ENCODE measurements at regions not wholly inside any gene's neighbourhood (a gene's known extent, or its start where the extent isn't known, plus 50 kb on each side); places are given as distances from the start of the nearest gene placed in this dataset.
"Not testable (repeated sequence)": the region's sequence is repeated elsewhere in the genome, so short reads cannot be mapped to it uniquely, and the experiment has no call there.

DNA sequence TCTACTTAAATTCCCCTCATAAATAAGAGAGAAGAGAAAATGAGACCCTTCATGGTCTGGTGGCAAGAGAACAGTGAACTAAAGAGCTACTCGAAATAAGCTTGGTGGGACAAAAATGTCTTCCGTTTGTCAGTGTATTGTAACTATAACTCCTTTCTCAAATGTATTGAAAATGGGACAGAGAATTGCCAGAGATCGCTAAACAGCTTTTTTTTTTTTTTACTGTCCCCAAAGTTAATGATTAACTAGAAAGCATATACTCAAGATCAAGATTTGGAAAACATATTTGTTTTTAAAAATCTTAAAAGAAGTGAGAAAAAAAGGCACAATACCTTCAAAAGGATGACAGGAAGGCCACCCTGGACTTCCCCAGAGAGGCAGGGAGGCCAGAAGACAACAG is 206.4 kb upstream of the CTNND2 start:
- DNase-seq (ENCODE audit: insufficient read length, low spot score) (no peak), FAIRE-seq (no peak)

DNA sequence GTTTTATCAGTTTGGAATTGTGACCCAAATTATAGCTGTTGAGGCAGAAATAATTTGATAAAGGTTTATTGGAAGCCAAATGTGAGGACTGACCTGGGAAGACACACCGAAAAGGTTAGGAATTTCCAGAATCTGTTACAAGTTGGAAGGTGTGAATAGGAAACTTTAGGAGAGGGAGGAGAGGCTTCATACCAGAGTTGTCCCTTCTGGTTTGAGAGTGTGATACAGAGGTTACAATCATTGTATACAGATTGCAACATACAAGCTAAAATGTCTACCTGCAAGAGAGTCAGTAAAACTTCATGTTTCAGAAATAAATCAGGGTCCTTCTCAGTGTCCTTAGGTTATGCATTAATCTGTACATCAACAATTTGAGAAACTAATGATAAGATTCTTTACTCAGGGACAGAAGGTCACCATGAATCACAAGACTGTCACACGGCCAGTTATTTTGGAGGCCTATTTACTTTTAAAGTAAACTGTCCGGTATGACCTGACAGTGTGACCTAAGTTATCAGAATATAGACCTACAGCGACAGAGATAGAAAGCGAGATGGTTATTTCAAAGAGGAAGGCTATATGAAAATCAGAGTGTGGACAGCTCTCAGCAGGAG is 204.9 kb upstream of the CTNND2 start:
- peak; percentile 20 for FAIRE-seq
- DNase-seq (ENCODE audit: insufficient read length, low spot score): no peak

DNA sequence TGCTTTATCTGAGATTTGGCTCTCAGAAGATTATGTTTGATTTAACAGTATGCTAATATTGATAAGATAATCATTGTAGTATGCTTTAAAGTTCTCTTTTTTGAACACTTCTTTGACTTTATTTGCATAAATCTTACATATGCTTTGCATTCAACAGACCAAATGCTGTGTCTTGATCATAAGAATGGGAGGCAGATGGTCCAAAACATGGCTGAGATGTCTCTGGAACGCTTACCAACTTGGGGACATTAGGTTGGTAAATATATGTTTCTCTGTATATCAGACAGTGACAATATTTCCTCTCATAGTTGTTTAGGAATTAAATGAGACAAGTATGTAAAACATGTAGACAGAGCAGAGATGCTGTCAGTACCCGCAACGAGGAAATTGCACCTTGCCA is 197.9 kb upstream of the CTNND2 start:
- DNase-seq (ENCODE audit: insufficient read length, low spot score) (no peak), FAIRE-seq (no peak)

DNA sequence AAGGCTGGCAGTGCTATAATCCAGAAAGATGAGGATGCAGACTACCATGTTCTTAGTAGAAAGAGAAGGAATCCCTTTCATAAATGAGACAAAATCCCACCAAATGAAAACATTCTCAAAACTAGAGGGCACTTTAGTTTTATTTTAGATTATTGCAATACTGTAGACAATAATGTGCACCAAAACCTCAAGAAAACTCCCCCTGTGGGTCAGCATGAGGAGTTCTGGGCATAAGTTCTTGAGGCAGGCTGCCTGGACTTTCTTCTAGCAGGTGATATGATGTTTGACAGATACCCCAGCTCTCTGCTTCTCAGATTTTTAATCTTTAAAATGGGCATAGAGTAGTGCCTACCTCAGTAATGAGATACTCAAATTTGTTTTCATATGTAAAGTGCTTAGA is 196.3 kb upstream of the CTNND2 start:
- FAIRE-seq: no peak
- DNase-seq (ENCODE audit: insufficient read length, low spot score): no peak

DNA sequence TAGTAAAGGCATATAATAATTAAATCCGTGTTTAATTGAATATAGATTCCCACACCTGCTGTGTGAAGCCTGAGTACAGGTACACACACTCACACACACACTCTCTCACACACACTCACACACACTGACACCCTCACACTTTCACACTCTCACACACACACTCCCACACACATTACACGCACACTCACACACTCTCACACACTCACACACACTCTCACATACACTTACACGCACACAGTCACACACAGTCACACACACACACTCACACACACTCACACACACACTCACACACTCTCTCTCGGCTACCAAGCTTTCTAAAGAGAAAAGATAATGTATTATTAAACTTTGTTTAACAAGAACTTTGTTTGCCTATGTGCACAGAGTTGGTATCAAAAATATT is 195.1 kb upstream of the CTNND2 start:
- DNase-seq (ENCODE audit: insufficient read length, low spot score): no peak
- peak; percentile 90 for FAIRE-seq

DNA sequence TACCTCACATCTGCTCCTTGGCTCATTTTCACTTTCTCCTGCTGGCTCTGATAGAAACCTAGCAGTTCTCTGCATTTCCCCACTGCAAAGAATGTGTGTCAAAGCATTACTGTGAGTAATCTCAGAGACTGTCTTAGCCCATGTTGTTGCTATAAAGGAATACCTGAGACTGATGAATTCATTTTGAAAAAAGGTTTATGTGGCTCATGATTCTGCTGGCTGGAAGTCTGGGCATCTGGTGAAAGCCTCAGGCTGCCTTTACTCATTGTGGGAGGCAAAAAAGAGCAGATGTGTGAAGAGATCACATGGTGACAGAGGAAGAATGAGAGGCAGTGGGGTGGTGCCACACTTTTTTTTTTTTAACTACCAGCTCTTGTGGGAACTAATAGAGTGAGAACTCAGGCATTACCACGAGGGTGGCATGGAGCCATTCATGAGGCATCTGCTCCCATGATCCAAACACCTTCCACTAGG is 191.6 kb upstream of the CTNND2 start:
- FAIRE-seq (no peak), DNase-seq (ENCODE audit: insufficient read length, low spot score) (no peak)

DNA sequence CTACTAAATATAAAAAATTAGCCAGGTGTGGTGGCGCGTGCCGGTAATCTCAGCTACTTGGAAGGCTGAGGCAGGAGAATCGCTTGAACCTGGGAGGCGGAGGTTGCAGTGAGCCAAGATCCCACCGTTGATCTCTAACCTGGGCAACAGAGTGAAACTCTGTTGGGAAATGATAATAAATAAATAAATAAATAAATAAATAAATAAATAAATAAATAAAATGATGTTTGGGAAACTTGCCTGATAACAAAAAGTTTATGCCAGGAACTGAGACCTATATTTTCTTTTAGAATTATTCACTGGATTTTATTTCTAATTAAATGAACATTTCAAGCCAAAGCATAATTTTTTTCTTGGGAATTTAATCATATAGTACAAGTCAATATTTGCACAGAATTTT is 189.3 kb upstream of the CTNND2 start:
- FAIRE-seq: no peak
- no peak for DNase-seq (ENCODE audit: insufficient read length, low spot score)

DNA sequence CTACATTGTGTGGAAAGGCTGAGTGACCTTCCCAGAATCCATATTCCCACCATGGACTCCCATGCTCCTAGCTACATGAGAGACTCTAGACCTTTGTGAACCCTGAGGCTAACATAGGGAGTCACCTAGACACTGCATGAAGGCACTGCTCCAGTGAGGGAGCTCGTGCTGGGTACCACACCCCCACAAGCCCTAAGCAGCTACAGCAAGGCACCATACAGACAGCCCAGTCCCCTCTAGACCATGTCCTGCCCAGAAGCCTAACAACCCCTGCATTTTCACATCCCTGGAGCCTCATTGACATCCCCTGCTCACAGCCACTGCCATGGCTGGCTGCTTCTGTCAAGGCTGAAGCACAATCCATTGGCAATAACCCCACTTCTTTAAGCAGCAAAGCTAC is 176.5 kb upstream of the CTNND2 start:
- FAIRE-seq: no peak
- DNase-seq (ENCODE audit: insufficient read length, low spot score): no peak

DNA sequence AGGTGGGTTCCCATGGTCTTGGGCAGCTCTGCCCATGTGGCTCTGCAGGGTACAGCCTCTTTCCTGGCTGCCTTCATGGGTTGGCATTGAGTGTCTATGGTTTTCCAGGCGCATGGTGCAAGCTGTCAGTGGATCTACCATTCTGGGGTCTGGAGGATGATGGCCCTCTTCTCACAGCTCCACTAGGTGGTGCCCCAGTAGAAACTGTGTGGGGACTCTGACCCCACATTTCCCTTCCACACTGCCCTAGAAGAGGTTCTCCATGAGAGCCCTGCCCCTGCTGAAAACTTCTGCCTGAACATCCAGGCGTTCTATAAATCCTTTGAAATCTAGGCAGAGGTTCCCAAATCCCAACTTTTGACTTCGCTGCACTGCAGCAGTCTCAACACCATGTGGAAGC is 174.0 kb upstream of the CTNND2 start:
- not testable (repeated sequence) for DNase-seq (ENCODE audit: insufficient read length, low spot score); FAIRE-seq

DNA sequence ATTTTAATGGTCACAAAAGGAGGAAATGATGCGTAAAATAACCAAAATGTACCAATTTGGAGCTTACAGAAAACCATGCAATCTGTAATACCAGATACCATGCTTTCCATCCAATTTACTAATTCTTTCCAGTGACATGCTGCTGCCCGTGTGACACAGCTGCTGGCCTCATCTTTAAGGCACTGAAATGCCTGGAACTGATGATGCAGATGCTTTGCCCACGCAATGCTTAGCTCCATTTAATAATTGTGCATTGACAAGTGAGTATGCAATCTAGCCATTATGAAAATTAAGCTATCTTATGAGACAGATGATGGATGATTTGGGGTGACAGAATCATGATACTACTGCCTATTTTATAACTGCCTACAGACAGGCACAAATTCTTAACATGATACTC is 169.2 kb upstream of the CTNND2 start:
- FAIRE-seq (peak; percentile 9), DNase-seq (ENCODE audit: insufficient read length, low spot score) (no peak)

DNA sequence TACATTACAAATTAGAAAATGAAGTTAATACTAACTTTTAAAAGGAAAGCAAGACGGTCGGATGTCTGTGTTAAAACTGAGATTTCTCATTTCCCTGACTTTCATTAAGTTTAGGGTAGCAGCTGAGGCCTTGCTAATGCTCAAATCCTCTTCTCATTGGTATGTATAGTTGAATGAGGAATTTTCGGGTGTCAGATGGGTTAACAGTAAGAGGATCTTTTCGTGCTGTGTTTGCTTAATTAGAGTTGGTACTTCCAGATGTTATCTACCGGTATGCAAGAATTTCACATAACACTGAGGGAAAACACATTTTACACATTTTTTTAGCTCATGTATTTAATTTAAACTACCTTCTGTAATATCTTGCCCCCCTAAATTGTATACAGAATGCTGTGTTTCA is 168.2 kb upstream of the CTNND2 start:
- FAIRE-seq (peak; percentile 55), DNase-seq (ENCODE audit: insufficient read length, low spot score) (no peak)

DNA sequence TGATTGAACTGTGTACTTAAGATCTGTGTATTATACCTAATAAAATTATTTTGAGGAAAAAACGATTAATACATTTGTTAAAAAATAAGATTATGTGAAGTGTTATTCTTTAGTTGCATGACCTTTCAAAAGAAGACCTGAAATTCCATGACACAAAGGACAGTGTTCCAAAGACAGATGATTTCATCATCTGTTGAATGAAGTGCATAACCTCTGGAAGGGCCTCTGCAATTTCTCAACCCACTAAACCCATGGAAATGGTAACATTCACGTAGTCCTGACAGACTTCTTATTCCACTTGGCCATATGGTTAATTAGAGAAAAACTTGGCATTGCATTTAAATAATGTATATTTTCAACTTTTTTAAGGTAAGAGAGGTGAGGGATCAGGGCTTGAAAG is 167.2 kb upstream of the CTNND2 start:
- no peak for FAIRE-seq

DNA sequence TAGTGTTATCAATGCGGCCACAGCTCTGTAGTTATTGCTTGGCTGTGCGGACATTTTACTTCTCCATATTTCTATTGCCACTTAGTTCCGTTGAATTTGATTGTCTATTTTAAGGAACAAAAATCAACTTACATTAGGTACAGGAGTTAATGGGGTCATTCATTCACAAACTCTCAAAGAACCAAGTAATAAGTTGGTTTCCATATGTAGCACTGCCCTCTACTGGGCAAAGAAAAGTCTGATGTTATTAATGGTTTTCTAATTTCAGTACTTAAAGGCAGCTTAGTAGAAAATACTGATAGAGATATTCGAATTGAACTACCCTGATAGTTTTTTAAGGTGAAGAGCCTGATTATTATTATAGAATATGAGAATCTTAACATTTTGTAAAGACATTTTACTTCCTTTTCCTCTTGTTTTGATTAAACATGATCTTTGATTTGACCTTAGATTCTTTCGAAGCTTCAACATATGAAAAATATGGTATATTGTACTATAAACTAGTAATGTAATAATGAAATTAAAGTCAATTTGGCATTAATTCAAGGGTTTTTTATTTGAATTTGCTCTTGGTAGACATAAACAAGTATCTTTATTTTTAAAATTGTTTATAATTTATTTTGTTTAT is 119.5 kb upstream of the CTNND2 start:
- FAIRE-seq (no peak), DNase-seq (ENCODE audit: insufficient read length, low spot score) (peak; percentile 47)

More for the DNA sequence above, 167.2 kb upstream of the CTNND2 start:
- DNase-seq (ENCODE audit: insufficient read length, low spot score): no peak

DNA sequence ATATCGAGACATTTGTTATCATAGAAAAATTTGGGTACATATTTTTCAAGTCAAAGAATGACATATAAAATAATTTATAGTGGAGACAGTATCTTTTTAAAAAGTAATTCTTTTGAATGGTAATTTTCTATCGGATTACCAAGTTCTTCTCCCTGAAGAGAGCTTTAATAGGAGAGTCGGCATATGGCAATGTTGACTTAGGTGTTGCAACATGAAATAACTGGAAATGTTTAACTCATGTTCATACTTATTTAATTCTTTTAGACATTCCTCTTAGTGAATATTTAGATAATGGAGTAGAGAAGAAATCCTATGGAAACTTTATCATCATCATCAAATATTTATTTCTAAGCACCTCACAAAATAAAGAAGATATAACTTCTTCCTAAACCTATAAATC is 118.2 kb upstream of the CTNND2 start:
- FAIRE-seq: no peak
- no peak for DNase-seq (ENCODE audit: insufficient read length, low spot score)

DNA sequence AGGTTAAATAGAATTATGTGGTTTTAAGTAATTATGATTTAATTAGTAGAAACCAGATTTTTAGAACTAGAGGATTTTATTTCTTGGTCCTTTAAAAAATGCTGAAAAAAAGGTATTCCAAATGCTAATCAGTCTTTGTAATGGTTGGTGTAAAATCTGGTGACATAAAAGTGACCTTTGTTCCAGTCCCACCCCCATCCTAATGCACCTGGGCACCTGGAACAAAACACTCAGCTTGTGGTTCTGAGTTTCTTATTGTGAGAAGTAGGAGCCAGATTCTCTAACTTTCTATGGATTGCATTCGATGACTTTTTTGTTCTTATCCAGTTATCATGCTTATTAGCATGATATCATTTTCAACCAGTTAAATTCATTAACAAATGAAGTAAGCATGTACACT is 115.1 kb upstream of the CTNND2 start:
- no peak for FAIRE-seq
- no peak for DNase-seq (ENCODE audit: insufficient read length, low spot score)

DNA sequence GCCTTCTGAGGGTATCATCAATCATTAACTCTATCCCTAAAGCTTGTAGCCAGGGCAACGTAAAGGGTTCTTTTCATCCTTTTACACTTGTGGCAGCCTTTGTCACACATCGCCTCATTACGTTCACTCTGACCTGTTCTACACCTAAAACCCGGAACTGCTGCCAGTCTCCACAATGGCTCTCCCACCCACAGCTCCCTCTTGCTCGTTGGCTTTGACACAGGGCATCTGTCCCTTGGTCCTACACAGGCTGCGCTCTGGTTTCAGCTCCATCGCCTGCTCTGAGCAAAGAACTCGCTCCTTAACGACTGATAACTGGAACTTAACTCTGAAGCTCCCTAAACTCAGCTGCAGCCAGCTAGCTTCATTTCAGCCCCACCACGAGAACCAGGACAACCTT is 112.8 kb upstream of the CTNND2 start:
- DNase-seq (ENCODE audit: insufficient read length, low spot score) (no peak), FAIRE-seq (peak; percentile 63)

DNA sequence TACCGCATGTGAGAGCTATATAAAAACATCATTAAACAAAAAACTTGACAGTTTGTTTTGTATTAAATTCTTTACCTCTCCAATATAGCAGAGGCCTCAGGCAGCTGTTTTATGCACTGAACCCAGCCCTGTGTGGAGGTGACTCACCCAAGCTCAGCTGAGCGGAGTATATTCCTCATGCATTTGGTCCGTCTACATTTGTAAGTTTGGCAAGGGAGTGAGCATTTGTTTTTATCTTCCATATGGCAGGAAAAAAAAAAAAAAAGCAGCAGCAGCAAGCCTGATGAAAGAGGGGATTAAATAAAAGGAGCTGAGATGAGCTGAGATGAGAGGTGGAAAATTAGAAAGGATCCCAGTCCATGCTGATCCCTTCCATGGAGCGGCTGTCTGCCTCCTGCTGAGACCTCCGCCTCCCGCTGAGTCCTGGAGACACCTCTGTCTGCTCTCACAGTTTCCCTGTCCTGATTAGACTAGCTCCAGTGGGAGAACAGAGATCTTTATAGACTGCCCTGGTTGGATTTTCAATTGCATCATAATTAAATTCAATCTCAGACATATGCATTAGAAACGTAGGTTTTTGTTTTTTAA is 112.0 kb upstream of the CTNND2 start:
- DNase-seq (ENCODE audit: insufficient read length, low spot score): no peak
- no peak for FAIRE-seq

DNA sequence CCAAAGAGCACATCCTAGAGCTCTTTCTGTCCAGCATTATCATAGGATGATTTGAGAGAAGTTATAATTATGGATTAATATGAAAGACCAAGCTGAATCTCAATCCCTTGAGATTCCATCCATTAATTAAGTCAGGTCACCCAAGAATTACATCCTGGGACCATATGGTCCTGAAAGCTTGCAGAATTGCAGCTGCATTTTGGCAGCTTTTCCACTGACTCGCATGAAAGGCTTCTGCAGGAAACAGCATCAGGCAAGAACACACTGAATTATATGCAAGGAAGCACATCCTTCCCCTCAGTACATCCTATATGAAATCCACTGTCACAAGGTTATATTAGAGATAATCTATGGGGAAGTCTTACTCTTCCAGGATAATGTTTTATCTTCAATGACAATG is 109.1 kb upstream of the CTNND2 start:
- DNase-seq (ENCODE audit: insufficient read length, low spot score): no peak
- FAIRE-seq: peak; percentile 40

DNA sequence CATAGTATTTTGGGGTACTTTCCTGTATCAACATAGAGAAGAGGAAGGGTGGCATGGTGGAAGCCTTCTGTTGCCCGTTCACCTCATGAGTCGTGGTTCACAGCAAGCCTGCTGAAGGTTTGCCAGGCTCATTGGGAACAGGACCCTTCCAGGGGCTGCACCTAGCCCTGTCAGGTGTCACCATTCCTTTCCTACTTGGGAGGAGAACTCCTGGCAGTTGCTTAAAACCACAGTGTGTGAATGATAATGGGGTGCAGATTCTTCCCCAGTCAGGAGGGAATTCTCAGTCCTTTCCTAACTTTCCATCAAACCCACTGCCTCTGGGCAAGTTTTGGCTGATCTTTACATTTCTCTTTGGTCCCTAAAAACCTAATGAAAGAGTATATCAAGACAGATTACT is 99.4 kb upstream of the CTNND2 start:
- DNase-seq (ENCODE audit: insufficient read length, low spot score): no peak
- FAIRE-seq: no peak

DNA sequence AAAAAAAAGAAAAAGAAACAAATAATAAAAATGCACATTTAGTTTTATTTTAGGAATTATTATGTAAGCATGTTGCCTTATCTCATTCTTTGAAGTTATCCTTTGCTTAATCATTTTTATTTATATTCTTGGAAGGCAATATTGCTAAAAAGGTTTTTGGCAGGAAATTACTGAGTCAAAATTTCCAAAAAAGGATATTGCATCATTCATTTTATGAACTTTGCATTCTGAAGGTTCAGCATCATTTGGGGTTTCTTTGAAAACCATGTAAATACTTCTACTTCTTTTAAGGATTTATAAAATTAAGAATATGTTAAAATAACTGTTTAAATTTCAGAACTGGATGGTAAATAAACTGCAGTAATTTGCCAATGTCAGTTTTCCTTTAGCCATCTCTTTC is 94.2 kb upstream of the CTNND2 start:
- DNase-seq (ENCODE audit: insufficient read length, low spot score): no peak
- no peak for FAIRE-seq

DNA sequence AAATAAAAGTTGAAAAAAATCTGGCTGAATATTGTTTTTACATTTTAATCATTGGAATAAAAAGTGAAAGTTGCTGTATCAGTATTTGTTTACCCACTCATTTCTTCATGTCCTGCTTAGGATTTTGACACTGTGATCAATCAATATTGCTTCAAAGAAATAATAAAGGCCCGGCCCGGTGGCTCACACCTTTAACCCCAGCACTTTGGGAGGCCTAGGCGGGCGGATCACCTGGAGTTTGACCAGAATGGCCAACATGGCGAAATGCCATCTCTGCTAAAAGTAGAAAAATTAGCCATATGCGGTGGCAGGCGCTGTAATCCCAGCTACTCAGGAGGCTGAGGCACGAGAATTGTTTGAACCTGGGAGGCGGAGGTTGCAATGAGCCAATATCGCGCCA is 93.7 kb upstream of the CTNND2 start:
- FAIRE-seq (no peak), DNase-seq (ENCODE audit: insufficient read length, low spot score) (no peak)

DNA sequence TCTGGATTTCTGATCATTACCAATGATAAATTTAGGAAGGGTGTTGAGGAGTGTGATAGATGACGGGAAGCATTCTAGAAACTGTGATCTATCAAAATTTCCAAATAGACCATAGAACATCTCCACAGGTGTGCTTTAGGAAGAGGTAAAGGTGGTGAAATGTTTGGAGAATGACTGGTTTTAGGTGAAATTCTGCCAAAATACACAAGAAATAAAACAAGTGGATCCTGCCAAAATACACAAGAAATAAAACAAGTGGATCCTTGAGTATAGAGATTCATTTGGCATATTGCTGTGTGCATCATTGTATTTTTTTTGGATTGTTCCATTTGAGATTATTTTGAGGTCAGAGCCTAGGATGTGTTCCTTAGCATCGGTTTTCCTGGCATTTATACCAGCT is 88.3 kb upstream of the CTNND2 start:
- FAIRE-seq (no peak), DNase-seq (ENCODE audit: insufficient read length, low spot score) (no peak)
